ENCODE measurements at regions not wholly inside any gene's neighbourhood (a gene's known extent, or its start where the extent isn't known, plus 50 kb on each side); places are given as distances from the start of the nearest gene placed in this dataset.

DNA sequence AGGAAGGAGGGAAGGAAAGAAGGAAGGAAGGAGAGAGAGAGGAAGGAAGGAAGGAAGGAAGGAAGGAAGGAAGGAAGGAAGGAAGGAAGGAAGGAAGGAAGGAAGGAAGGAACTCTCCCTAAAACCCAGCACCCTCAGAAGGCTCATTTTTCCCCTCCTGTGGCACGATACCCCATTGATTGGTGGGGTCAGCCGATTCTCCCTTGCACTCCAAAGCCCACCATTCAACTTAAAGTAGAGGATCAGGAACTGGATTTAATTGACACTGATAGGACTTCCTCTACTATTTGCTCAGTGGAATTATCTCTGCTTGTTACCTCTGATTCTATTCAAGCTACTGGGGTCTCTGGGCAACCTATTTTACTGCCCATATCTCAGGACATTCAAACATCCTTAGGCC lies 199.2 kb upstream of the MAOA start:
- TF ChIP-seq, protein P1, sequence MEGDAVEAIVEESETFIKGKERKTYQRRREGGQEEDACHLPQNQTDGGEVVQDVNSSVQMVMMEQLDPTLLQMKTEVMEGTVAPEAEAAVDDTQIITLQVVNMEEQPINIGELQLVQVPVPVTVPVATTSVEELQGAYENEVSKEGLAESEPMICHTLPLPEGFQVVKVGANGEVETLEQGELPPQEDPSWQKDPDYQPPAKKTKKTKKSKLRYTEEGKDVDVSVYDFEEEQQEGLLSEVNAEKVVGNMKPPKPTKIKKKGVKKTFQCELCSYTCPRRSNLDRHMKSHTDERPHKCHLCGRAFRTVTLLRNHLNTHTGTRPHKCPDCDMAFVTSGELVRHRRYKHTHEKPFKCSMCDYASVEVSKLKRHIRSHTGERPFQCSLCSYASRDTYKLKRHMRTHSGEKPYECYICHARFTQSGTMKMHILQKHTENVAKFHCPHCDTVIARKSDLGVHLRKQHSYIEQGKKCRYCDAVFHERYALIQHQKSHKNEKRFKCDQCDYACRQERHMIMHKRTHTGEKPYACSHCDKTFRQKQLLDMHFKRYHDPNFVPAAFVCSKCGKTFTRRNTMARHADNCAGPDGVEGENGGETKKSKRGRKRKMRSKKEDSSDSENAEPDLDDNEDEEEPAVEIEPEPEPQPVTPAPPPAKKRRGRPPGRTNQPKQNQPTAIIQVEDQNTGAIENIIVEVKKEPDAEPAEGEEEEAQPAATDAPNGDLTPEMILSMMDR (IDR thresholded peaks at IDR 0.05; ENCODE audit: control insufficient read depth, extremely low read depth, insufficient read depth) = no peak
- no peak for DNase-seq (ENCODE audit: low read depth)
- no peak overlapping the region for H3K4me3 ChIP-seq (ENCODE audit: low read depth, low read length)

DNA sequence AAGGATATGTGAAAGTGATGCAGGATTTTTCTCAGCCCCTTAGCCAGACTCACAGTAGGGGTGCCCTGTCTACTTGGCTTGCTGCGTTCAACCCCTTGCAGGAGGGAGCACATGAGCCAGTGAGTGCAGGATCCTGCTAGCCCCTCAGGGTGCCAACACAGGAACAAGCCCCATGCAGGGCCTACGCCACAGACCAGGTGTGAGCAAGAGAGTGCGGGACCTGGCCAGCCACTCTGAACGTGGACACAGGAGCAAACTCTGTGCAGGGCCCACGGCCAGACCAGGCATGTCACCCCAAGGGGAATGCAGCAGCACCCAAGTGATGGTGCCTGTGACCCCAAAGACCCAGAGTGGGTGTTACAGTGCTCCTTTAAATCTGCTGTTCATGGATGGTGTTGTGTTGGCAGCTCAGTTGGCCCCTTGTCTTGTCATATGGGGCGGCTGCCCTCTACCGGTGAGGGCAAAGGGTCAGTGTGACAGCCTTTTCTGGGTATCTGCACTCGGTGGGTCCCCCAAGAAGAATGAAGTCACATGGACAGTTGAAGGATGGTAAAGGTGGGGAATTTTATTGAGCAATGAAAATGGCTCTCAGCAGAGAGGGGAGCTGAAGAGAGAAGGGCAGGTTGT lies 188.4 kb upstream of the MAOA start:
- no peak overlapping the region for H3K4me3 ChIP-seq (ENCODE audit: low read depth, low read length)
- TF ChIP-seq, protein P1 (IDR thresholded peaks at IDR 0.05; ENCODE audit: control insufficient read depth, extremely low read depth, insufficient read depth) = peak; percentile 24; the same call in 1 of the 2 replicates
- no peak for DNase-seq (ENCODE audit: low read depth)

DNA sequence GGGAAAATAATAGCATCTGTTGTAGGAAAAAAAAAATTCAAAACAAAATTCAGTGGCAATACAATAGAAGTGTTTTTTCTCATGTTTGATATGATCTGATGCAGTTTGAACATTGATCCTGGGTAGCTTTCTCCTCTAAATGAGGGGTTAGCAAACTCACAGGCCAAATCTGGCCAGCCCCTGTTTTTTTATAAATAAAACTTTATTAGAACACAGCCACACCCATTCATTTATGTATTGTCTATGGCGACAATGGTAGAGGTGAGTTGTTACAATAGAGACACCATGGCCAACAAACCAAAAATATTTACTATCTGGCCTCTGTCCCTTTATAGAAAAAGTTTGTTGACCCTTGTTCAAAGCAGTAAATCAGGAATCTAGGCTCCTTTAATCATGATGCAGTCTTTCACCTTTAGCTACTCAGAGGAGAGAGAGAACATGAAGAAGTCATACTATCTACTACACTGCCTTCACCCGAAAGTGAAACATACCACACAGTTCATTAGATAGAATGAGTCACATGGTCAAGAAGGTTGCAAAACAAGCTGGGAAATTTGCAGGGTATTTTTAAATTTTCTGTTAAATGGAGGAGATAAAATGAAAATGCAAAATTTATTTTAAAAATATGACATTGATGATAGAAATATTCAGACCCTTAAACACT lies 186.6 kb upstream of the MAOA start:
- H3K4me3 ChIP-seq (ENCODE audit: low read depth, low read length) = no peak overlapping the region
- TF ChIP-seq, protein P1 (IDR thresholded peaks at IDR 0.05; ENCODE audit: control insufficient read depth, extremely low read depth, insufficient read depth) = no peak
- no peak for DNase-seq (ENCODE audit: low read depth)

DNA sequence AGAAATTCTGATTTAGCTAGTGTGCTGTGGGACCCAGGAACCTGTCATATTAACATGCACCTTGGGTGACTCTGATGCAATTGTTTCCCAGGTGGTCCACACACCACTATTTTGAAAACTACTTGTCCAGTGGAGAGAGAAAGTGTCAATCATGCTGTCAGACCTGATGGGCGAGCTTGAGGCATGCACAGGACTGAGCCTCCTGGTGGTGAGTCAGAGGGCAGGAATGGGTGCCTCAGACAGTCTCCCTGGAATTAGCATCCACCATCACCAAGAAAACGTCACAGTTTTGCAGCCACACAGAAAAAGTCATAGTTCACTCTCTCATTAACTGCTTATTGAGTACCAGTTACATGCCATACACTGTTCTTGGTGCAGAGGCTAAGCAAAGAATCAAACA lies 181.8 kb upstream of the MAOA start:
- no peak overlapping the region for H3K4me3 ChIP-seq (ENCODE audit: low read depth, low read length)
- no peak for DNase-seq (ENCODE audit: low read depth)
- TF ChIP-seq, protein P1 (IDR thresholded peaks at IDR 0.05; ENCODE audit: control insufficient read depth, extremely low read depth, insufficient read depth) = peak; percentile 13; the same call in 1 of the 2 replicates

DNA sequence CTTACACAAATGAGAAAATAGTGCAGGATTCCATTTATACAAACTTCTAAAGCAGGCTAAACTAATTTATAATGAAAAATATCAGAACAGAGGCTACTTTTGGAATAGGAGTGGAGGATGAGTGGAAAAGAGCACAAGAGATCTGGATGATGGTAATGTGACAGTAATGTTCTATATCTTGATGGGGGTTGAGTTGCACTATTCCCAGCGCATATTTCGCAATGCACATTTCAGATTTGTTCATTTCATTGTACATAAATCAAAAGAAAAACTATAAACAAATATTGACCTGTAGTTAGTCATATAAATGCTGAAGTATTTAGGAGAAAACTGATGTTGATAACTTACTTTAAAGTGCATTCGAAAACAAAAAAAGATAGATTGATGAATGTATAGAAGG lies 177.0 kb upstream of the MAOA start:
- DNase-seq (ENCODE audit: low read depth) = no peak
- H3K4me3 ChIP-seq (ENCODE audit: low read depth, low read length) = no peak overlapping the region
- TF ChIP-seq, protein P1 (IDR thresholded peaks at IDR 0.05; ENCODE audit: control insufficient read depth, extremely low read depth, insufficient read depth) = no peak

DNA sequence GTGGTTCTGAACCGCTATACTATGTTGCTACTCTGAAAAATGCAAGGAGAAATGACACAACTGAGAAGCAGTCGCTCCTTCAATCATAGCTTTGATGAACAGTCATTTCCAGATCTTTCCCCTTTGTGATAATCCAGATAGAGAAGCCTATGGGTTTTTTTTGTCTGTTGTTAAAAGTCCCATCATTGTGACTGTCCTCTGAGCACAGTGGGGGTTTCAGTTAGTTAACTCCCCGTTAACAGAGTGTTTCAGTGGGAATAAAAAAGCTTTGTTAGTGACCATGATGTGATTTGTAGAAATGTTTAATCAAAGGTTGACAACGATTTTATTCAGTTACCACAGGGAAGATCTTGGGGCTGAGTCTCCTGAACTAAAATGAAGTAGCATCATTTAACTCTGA lies 176.2 kb upstream of the MAOA start:
- DNase-seq (ENCODE audit: low read depth) = no peak
- no peak overlapping the region for H3K4me3 ChIP-seq (ENCODE audit: low read depth, low read length)
- TF ChIP-seq, protein P1 (IDR thresholded peaks at IDR 0.05; ENCODE audit: control insufficient read depth, extremely low read depth, insufficient read depth) = no peak

DNA sequence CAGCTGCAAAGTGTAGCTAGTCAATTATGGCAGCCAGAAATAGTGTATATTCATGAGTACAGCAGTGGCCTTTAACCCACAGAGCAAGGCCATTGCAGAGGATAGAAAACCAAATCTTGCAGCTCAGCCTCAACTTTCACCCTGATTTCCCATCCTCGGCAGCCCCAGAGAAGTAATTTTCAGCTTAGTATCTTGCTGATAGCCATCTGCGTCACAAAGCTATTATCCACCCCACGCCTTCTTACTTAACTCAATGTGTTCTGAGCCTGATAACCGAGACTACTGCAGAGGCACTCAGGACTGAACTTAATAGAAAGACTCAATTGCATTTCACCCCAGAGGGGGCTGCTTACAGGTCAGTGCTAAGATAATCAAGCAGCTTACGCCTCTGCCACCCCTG lies 174.5 kb upstream of the MAOA start:
- no peak for DNase-seq (ENCODE audit: low read depth)
- TF ChIP-seq, protein P1 (IDR thresholded peaks at IDR 0.05; ENCODE audit: control insufficient read depth, extremely low read depth, insufficient read depth) = no peak

More for the DNA sequence above, 174.5 kb upstream of the MAOA start:
- no peak overlapping the region for H3K4me3 ChIP-seq (ENCODE audit: low read depth, low read length)
